Right renal pelvis (tissue), 4 donors: ENCODE measurements at regions not wholly inside any gene's neighbourhood (a gene's known extent, or its start where the extent isn't known, plus 50 kb on each side); places are given as distances from the start of the nearest gene placed in this dataset.

Source experiments
- DNase-seq, 4 donors: peaks; one replicate each; pipeline ENCODE4 v3.0.0-alpha.2; 2013; ENCODE audit warnings: low read depth in 4 of 4, low spot score in 3 of 4, missing footprints in 1 of 4

DNA sequence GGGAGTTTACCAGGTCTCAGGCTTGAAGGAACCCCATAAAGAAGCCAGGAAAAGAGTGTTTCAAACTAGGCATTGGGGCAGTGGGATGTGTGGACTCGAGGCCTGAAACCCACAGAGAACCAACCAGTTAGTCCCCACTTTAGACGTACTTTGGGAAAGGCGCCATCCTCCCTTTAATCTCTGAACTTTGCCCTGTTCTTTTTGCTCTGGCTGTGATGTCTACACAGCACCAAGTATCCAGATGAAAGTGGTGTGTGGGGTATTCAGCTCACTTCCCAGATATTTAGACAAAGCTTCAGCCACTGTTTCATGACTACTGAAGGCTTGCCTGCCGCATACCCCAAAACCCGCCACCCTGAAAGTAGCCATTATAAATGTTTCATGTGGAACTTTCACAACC lies 116.9 kb upstream of the IRX5 start:
- no peak for DNase-seq

- DNase-seq = no peak
Observed at GRCh38 chr16:54812229-54812628, 118.4 kb upstream of the IRX5 start.

GRCh38 chr16:54808890-54809289 lies 121.8 kb upstream of the IRX5 start:
- DNase-seq = no peak

DNA sequence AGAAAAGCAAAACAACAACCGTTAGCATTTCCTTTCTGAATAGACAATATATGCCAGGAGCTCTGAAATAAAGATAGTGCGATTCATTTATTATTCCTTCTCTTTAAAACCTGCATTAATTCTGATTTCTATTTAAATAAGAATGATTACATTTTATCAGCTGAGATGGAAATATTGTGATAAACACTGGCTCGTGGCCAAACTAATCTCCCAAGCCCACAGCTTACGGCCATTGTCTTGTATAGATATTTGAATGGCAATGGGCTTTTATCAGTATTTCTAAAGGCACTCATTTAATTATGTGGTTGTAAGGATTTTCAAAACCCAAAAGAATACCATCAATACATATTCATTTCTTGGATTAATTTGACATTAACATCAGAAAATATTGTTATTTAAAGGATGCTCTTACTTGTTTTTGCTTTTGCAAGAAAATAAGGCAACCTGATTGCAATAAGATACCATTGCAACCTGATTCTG lies 123.7 kb upstream of the IRX5 start:
- no peak for DNase-seq

DNA sequence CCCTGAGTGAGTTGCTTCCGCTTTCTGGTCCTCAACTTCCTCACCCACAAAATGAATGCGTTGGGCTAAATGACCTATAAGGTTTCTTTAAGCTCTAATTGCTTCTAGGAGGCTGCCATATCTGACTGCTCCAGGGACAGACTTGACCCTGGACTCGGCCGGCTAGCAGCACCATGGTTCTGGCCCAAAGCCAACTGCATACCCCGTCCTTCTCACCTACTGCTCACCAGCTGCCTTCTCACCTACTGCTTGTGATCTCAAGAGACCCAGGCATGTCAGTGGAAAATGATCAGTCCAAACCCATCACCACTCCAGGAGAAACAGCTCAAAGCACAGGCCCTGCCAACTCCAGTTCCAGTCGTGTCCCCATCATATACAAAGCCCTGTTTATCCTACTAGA lies 124.3 kb upstream of the IRX5 start:
- DNase-seq = no peak

DNA sequence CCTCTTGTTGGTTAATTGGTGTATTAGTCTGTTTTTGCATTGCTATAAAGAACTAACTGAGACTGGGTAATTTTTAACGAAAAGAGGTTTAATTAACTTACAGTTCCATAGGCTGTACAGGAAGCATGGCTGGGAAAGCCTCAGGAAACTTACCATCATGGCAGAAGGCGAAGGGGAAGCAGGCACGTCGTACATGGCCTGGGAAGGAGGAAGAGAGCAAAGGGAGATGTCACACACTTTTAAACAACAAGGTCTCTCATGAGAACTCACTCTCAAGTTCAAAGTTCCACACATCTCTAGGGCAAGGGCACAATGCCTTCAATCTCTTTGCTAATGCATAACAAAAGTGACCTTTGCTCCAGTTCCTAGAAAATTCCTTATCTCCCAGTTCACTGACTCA lies 125.0 kb upstream of the IRX5 start:
- DNase-seq = no peak

DNA sequence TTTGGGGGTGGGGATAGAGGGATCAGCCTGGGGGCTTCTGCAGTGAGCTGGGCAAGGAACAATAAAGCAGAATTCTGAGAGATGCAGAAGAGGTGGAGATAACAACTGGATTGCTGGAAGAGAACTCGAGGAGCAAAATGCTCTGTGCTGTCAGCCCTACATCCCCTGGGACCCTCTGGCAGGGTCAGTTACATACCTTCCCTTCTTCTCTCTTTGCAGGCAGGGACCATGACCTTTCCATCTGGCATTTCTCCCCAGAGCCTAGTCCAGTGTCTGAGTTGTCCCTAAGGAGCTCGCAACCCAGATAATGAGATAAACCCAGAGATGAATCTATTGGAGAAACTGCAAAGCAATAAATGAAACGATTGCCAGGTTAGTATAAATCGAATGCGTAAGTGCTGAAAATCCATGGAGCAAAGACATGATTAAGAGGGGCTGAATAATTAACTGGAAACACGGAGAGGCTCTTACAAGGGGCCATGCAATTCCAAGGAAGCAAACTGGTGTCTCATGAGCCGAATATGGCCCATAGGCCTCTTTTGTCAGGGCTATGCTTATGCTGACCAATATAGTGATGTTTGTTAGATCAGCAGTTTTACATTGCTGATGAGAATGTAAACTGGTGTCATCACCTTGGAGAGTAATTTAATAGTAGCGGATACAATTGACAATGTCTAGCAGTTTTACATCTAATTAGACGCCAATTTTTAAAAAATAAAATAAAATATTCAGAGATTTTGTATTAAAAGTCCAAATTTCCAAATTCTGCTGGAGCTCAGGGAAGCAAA lies 129.4 kb upstream of the IRX5 start:
- no peak for DNase-seq

GRCh38 chr16:54798267-54798666 lies 132.4 kb upstream of the IRX5 start:
- DNase-seq = no peak

- no peak for DNase-seq
Observed at GRCh38 chr16:54796211-54796610, 134.5 kb upstream of the IRX5 start.

DNA sequence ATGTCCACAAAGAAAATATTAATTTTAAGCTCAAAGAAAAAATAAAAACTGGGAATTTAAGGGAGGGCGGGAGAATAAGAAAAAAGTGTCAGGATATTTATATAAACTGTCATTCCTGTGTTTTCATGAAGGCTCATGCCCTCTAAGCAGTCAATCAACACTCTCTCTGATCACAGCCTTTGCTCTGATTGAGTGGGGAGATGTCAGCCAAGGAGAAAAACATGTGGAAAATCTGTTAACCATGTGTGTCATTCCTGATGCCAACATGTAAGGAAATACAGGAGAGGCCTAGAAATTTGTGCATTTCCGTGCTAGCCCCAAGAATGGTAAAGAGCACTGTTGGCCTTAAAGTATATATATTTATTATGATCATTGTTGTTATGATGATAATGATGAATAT lies 137.9 kb upstream of the IRX5 start:
- DNase-seq = no peak

DNA sequence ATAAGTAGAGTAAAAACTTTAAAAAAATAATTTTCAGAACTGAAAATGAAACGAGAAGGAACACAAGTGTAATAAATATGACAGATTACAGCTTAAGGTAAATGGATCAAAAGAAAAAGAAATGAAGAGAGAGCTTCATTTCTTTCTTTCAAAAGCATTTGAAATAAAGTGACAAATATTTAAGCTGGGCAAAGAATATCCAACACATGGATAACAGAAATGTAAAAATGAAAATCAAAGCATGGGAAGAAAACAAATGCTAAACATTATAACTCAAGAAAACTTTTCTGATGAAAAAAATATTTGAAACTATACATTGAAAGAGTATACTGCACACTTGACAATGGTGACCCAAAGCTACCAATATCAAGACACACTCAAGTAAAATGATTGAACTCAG lies 143.6 kb upstream of the IRX5 start:
- DNase-seq = no peak

DNA sequence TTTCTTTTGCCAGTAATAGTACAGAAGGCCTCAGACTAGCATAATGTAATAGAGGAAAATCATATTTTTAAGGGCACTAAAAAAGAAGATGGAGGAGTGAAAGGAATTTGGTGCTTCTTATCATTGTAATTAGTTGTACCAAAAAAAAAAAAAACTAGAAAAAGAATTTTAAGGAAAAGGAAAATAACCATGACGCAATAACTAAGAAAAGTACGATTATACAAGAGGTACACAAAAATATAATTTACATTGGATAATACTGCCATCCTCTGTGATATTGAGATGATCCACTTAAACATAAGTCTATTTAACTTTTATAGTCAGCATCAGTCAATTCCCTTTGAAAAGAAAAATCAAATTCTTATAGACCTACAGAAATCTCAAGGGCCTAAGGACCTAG lies 146.7 kb upstream of the IRX5 start:
- no peak for DNase-seq

- no peak for DNase-seq
Observed at GRCh38 chr16:54783226-54783625, 147.4 kb upstream of the IRX5 start.

DNA sequence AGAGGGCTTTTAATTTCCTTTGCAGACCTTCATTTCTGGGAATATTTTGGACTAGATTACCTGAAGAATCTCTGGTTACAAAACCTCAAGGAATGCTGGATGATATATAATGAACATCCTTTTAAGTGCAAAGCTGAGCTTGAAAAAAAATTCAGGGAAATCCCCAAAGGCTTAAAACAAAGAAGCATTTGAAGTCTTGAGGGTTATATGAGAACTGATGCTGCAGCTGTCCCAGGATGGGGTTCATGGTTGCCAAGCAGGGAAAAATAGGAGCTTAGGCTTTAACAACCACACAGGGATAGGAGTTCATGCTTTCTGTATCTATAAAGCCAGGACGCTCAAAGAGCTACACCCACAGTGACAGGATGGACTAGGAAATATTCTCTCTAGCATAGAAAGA lies 150.4 kb upstream of the IRX5 start:
- no peak for DNase-seq

- DNase-seq = no peak
Observed at GRCh38 chr16:54779549-54779948, 151.1 kb upstream of the IRX5 start.

DNA sequence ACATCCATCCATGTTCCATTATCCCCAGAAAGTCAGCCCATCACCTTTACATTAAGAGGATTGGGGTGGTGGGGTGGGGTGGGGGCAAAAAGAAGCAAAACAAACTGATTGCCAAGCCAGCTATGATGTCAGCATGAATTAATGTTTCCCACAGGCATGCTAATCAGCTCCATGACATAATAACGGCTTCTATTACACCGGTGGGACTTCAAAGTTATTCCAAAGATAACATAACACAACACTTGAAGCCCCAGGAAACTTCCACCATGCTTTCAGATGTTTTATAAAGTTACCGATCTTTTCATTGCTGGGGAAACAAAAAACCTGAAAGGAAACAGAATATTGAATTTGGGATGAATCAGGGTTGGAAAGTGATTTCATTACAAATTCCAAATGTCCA lies 155.9 kb upstream of the IRX5 start:
- no peak for DNase-seq

DNA sequence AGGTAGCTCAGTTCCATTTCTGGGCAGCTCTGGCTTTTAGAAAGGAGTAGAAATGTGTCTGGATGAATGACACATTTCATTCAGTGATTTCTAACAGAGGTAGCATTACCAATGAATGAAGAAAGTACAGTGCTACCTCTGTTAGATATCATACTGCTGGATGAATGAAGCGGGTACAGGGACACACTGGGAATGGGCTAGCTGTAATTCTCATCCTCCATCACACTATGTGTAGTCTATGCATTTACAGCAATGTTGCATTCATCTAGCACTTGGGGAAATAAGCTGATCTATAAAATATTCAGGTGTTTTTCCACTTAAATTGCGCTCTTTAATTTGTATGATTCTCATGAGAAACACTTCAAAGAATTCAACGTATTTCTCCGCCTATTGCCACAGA lies 158.3 kb upstream of the IRX5 start:
- DNase-seq = no peak

GRCh38 chr16:54766355-54766754 lies 164.3 kb upstream of the IRX5 start:
- DNase-seq = no peak

GRCh38 chr16:54750249-54750648 lies 180.4 kb upstream of the IRX5 start:
- no peak for DNase-seq

GRCh38 chr16:54748611-54749190 lies 182.0 kb upstream of the IRX5 start:
- no peak for DNase-seq

GRCh38 chr16:54746596-54746995 lies 184.1 kb upstream of the IRX5 start:
- DNase-seq = no peak

DNA sequence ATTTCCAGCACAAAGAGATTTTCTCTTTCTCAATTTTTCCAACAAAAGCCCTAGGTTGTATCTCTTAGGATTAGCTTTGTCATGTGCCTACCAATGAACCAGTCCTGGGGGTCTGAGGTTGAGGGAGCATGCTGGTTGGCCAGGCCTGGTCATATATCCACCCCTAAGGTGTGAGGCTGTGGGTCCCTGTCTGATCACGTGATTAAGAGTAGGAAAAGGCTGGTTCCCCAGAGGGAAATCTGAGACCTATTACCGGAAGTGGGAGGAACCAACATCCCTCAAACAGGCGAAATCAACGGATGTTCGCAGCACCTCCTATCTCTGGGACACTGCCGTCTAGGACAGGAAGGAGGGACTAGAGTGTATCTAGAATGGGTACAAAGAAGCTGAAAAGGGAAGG lies 185.7 kb upstream of the IRX5 start:
- DNase-seq = no peak

- DNase-seq = no peak
Observed at GRCh38 chr16:54742436-54742835, 188.2 kb upstream of the IRX5 start.
